Trophoblast cell (in vitro differentiated cells and primary cell): ENCODE measurements at regions not wholly inside any gene's neighbourhood (a gene's known extent, or its start where the extent isn't known, plus 50 kb on each side); places are given as distances from the start of the nearest gene placed in this dataset.

Experiments
- DNase-seq, 2 donors: peaks; one replicate each; pipeline ENCODE4 v3.0.0-alpha.2; 2016
- H2AFZ ChIP-seq: 2 replicates; pipeline ENCODE4 v1.6.1; 2013; ENCODE audit warnings: low read length, moderate library complexity, mild to moderate bottlenecking; ENCODE audit not compliant: insufficient read depth, poor library complexity
- H2AK5ac ChIP-seq: 2 replicates; pipeline ENCODE4 v1.6.1; 2013; ENCODE audit warnings: mild to moderate bottlenecking, low read length
- H2BK120ac ChIP-seq: 2 replicates; pipeline ENCODE4 v1.6.1; 2013; ENCODE audit warnings: low read length, mild to moderate bottlenecking, moderate library complexity; ENCODE audit not compliant: insufficient read depth, poor library complexity
- H2BK12ac ChIP-seq: 2 replicates; pipeline ENCODE4 v1.6.1; 2013; ENCODE audit warnings: mild to moderate bottlenecking, low read length, moderate library complexity
- H2BK5ac ChIP-seq: 2 replicates; pipeline ENCODE4 v1.6.1; 2013; ENCODE audit warnings: low read length, low read depth, moderate library complexity, mild to moderate bottlenecking; ENCODE audit not compliant: poor library complexity
- H3K14ac ChIP-seq: 2 replicates; pipeline ENCODE4 v1.6.1; 2013; ENCODE audit warnings: mild to moderate bottlenecking, low read length
- H3K18ac ChIP-seq: 2 replicates; pipeline ENCODE4 v1.6.1; 2013; ENCODE audit warnings: mild to moderate bottlenecking, low read length
- H3K23ac ChIP-seq: 2 replicates; pipeline ENCODE4 v1.6.1; 2013; ENCODE audit warnings: low read length
- H3K27ac ChIP-seq: 2 replicates; pipeline ENCODE4 v1.5.1; 2013; ENCODE audit warnings: low read depth, mild to moderate bottlenecking, inconsistent platforms, low read length, moderate library complexity
- H3K27me3 ChIP-seq: 2 replicates; pipeline ENCODE4 v1.6.1; 2013; ENCODE audit warnings: inconsistent platforms, mild to moderate bottlenecking, low read length, moderate library complexity; ENCODE audit not compliant: insufficient read depth
- H3K36me3 ChIP-seq, 2 experiments: 1 replicate in 1 of 2; 2 replicates in 1 of 2; pipeline ENCODE4 v1.6.1; 2013; ENCODE audit warnings: low read length in 2 of 2, mild to moderate bottlenecking in 2 of 2, moderate library complexity in 1 of 2; ENCODE audit not compliant: insufficient read depth in 2 of 2, control insufficient read depth in 1 of 2
- H3K4ac ChIP-seq: 2 replicates; pipeline ENCODE4 v1.6.1; 2013; ENCODE audit warnings: low read depth, mild to moderate bottlenecking, low read length, moderate library complexity
- H3K4me1 ChIP-seq, 2 experiments: 1 replicate in 1 of 2; 2 replicates in 1 of 2; pipeline ENCODE4 v1.6.1; 2013; ENCODE audit warnings: low read length in 2 of 2, mild to moderate bottlenecking in 2 of 2, moderate library complexity in 1 of 2; ENCODE audit not compliant: insufficient read depth in 2 of 2, control insufficient read depth in 1 of 2
- H3K4me2 ChIP-seq: 2 replicates; pipeline ENCODE4 v1.6.1; 2013; ENCODE audit warnings: inconsistent platforms, mild to moderate bottlenecking, low read length, moderate library complexity
- H3K4me3 ChIP-seq: 2 replicates; pipeline ENCODE4 v1.5.1; 2013; ENCODE audit warnings: mild to moderate bottlenecking, low read depth, low read length, inconsistent platforms
- H3K79me1 ChIP-seq: one replicate; pipeline ENCODE4 v1.6.1; 2013; ENCODE audit warnings: low read length
- H3K79me2 ChIP-seq: 2 replicates; pipeline ENCODE4 v1.6.1; 2013; ENCODE audit warnings: low read length, mild to moderate bottlenecking; ENCODE audit not compliant: control insufficient read depth, insufficient read depth, poor library complexity
- H3K9ac ChIP-seq: 2 replicates; pipeline ENCODE4 v1.6.1; 2013; ENCODE audit warnings: mild to moderate bottlenecking, low read length
- H3K9me3 ChIP-seq: 2 replicates; pipeline ENCODE4 v1.6.1; 2013; ENCODE audit warnings: low read depth, mild to moderate bottlenecking, control low read depth, inconsistent platforms, low read length; ENCODE audit not compliant: insufficient read depth
- H4K12ac ChIP-seq: 2 replicates; pipeline ENCODE4 v1.6.1; 2013; ENCODE audit warnings: low read depth, mild to moderate bottlenecking, low read length, moderate library complexity
- H4K8ac ChIP-seq: 2 replicates; pipeline ENCODE4 v1.6.1; 2013; ENCODE audit warnings: low read depth, mild to moderate bottlenecking, low read length, moderate library complexity
- H4K91ac ChIP-seq: one replicate; pipeline ENCODE4 v1.6.1; 2013; ENCODE audit warnings: low read depth, mild to moderate bottlenecking, low read length, moderate library complexity
- WGBS: extraction: QIAGEN DNeasy Blood & Tissue Kit; methylation state at CpG from one replicate; pipeline ENCODE4 v1.1.7; 2013; ENCODE audit warnings: missing lambda C conversion rate; ENCODE audit not compliant: insufficient read length, insufficient coverage; ENCODE audit errors: extremely low coverage; 5-methylcytosine and 5-hydroxymethylcytosine counted together

GRCh38 chr5:144105371-144105770 is 65.1 kb downstream of the YIPF5 start:
- Histone ChIP-seq H3K14ac (no peak overlapping the region), H2AFZ (no peak overlapping the region), H3K27me3 (no peaks in the 10 kb centered on the region), H3K27ac (no peak overlapping the region), H3K18ac (no peak overlapping the region), H3K4me2 (no peak overlapping the region), H4K91ac (no peak overlapping the region), H3K36me3 (no peaks in the 10 kb centered on the region), H2AK5ac (no peak overlapping the region), H2BK12ac (no peak overlapping the region), H3K9ac (no peak overlapping the region), H3K4me1 (no peaks in the 10 kb centered on the region), H4K8ac (no peak overlapping the region), H3K9me3 (no peaks in the 10 kb centered on the region), H3K23ac (no peak overlapping the region), H3K4me3 (no peak overlapping the region), H3K4ac (no peak overlapping the region), H2BK120ac (no peak overlapping the region), H3K79me2 (no peaks in the 10 kb centered on the region), H2BK5ac (no peak overlapping the region), H4K12ac (no peak overlapping the region), H3K79me1 (no peaks in the 10 kb centered on the region)
- no CpG with 5 or more reads among the region's 1 CpG for WGBS
- DNase-seq = no peak

- H3K4ac ChIP-seq = no peak overlapping the region
- H2BK5ac ChIP-seq = no peak overlapping the region
- H3K79me1 ChIP-seq = no peaks in the 10 kb centered on the region
- H3K27ac ChIP-seq = no peak overlapping the region
- no peak for DNase-seq
- H3K4me1 ChIP-seq = no peaks in the 10 kb centered on the region
- H2AK5ac ChIP-seq = no peak overlapping the region
- H3K27me3 ChIP-seq = no peaks in the 10 kb centered on the region
- no peaks in the 10 kb centered on the region for H3K36me3 ChIP-seq
- H4K8ac ChIP-seq = no peak overlapping the region
- H2AFZ ChIP-seq = no peak overlapping the region
- H3K14ac ChIP-seq = no peak overlapping the region
- H3K79me2 ChIP-seq = no peaks in the 10 kb centered on the region
- no peak overlapping the region for H3K4me2 ChIP-seq
- no peak overlapping the region for H3K9ac ChIP-seq
- H3K4me3 ChIP-seq = no peak overlapping the region
- H3K23ac ChIP-seq = no peak overlapping the region
- no peak overlapping the region for H3K18ac ChIP-seq
- no peak overlapping the region for H2BK120ac ChIP-seq
- H4K91ac ChIP-seq = no peak overlapping the region
- H3K9me3 ChIP-seq = no peaks in the 10 kb centered on the region
- no peak overlapping the region for H4K12ac ChIP-seq
- H2BK12ac ChIP-seq = no peak overlapping the region
These were observed 62.3 kb downstream of the YIPF5 start for GRCh38 chr5:144108131-144108530.
